ENCODE measurements at regions not wholly inside any gene's neighbourhood (a gene's known extent, or its start where the extent isn't known, plus 50 kb on each side); places are given as distances from the start of the nearest gene placed in this dataset.
A peak's percentile ranks its signal among the peaks of the same experiment; 100 is the strongest.
"Not testable (repeated sequence)": the region's sequence is repeated elsewhere in the genome, so short reads cannot be mapped to it uniquely, and the experiment has no call there.

DNA sequence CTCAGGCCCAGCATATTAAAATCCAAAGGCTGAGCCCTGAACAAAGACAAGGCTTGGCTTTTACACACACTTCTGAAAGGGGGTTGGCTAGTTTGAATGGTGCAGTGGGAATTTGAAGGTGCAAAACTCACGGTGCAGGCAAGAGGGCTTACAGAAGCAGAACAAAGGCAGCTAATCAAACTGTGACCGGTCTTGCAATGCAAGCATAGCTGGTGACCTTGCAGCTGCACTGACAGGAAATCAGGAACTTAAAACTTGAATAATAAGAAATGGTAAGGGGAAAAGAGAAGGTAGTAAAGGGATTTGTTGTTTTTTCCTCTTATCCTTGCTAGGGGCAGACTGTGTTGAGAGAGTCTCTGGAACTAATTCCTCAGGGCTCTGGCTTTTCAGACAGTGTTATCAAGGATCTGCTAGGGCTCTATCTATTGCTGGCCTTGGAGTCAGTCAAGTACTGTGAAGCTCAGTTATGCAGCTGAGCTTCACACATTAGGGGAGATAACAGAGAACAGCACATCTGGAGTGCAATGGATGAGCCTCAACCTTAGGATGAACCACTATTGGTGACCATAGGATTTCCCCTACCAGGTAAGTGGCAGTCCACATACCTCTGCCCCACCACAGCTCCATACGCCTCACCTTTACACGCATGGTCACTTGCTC is 97.6 kb downstream of the PPIAL4G start:
- no peak for DNase-seq

GRCh38 chr1:148383966-148384365 is 99.1 kb downstream of the PPIAL4G start:
- DNase-seq: no peak

GRCh38 chr1:148379697-148380096 is 103.4 kb downstream of the PPIAL4G start:
- no peak for DNase-seq

GRCh38 chr1:148379170-148379500 is 104.0 kb downstream of the PPIAL4G start:
- no peak for DNase-seq

DNA sequence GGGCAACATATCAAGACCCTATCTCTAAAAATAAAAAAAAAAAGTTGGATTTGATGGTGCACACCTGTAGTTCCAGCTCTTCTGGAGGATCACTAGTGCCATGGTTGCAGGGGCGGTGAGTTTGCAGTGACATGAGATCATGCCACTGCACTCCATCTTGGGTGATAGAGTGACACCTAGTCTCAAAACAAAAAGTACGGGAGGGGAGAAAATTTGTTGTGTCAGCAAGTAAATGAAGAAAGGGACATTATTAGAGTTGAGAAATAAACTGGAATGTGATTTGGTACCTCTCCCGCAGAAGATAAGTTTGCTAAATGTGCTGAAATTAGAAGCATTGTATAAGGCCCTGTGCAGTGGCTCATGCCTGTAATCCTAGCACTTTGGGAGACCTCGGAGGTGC is 105.1 kb downstream of the PPIAL4G start:
- DNase-seq: not testable (repeated sequence)

- not testable (repeated sequence) for DNase-seq
These were observed 106.1 kb downstream of the PPIAL4G start for GRCh38 chr1:148377045-148377444.

GRCh38 chr1:148374101-148374500 is 109.0 kb downstream of the PPIAL4G start:
- no peak for DNase-seq

DNA sequence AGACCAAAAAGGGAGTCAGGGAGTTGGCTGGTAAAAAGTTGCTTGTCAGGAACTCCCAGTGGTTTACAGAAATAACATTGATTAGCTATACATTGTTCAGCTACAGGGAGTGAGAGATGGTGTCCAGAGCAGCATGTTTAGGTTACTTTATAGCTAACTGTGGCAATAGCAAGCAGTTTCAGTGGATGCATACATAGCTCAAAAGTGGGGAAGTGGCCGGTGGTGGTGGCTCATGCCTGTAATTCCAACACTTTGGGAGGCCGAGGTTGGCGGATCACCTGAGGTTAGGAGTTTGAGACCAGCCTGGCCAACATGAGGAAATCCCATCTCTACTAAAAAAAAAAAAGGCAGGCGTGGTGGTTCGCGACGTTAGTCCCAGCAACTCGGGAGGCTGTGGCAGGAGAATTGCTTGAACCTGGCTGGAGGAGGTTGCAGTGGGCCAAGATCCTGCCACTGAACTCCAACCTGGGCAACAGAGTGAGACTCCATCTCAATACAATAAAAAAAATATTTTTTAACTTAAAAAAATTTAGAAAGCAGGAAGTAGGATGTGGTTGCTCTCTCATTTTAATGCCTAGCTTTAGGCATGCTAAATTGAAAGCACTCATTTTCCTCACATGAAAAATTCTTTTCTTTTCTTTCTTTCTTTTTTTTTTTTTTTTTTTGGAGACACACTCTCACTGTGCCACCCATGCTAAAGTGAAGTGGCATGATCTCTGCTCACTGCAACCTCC is 109.7 kb downstream of the PPIAL4G start:
- no peak for DNase-seq

DNA sequence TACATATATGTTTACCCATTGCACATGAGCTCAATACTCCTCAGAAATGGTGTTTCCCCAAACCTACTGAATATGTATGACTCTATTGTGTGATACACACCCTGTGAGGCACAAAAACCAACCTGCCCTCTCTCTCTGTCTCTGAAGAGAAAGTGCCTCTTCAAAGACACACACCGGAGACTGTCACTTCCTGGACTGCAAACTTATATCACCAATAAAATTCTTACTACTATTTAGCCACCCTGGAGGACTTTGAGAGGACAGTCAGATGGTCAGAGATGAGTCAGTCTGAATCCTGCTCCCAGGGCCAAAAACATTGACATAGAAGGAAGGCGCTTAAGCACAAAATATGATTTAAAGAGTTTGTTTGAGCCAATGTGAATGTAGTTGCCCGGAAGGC is 110.4 kb downstream of the PPIAL4G start:
- peak; percentile 58 for DNase-seq

DNA sequence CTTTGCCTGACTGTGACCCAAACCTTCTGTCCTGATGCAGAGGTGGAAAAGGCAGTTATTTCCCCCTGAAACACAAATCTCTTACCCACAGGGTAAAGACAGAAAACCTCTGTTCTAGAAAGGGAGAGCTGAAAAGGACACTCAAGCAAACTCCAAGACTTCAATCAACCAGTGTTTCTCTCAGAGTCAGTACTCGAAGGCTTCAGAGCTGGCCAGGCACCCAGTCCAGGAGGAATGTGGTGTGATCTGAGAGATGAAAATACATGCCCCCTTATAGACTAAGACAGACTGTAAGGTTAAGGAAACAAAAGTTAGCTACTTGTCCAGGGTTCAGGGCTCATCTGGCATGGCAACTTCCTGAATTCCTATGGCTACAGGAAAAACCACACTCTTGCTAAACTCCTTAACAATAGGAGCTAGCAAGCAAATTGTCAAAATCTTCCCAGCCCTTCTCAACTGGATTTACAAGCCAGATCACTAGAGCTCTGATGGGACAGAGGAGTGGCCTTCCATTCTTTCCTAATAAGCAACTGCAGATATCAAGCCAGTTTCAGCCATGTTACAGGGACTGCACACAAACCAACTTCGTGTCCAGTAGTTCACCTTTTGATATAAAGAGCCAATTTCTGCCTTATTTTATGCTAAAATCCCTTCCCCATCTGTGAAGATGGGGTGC is 110.9 kb downstream of the PPIAL4G start:
- DNase-seq: not testable (repeated sequence)

DNA sequence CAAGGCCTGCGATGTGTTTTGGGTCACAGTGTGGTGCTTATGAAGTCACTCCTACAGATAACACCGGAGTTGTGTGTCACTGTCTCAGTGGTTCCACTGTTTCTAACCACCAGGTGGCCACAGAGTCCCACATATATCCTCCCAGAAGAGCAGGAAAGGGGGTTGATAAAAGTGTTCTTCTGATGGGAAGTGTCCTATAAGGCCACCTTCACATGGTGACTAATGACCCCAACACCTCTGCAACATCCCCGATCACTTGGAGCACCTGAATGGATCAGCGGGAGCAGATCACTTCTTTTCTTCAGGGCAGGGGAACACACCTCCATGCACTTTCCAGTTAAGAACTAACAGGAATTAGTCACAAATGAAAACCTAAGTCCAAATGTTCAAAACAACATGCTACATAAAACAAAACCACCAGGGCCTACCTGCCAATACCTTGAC is 111.5 kb downstream of the PPIAL4G start:
- peak; percentile 76 for DNase-seq

DNA sequence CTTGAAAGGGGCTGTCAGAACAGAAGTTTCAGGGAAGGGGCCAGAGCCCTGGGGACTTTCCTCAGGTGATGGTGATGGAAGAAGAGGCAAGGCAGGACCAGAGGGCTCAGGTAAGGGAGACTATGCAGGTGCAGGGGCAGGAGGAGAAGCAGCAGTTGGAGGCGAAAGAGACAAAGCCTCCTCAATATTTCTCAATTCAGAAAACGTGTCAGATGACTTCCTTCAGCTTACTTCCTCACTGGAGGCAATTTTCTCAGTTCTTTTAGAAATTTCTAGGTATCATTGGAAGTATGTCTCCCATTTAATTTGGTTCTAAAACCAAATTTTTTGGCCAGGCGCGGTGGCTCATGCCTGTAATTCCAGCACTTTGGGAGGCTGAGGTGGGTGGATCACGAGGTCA is 112.4 kb downstream of the PPIAL4G start:
- not testable (repeated sequence) for DNase-seq

- no peak for DNase-seq
These were observed 115.5 kb downstream of the PPIAL4G start for GRCh38 chr1:148367596-148367995.

DNA sequence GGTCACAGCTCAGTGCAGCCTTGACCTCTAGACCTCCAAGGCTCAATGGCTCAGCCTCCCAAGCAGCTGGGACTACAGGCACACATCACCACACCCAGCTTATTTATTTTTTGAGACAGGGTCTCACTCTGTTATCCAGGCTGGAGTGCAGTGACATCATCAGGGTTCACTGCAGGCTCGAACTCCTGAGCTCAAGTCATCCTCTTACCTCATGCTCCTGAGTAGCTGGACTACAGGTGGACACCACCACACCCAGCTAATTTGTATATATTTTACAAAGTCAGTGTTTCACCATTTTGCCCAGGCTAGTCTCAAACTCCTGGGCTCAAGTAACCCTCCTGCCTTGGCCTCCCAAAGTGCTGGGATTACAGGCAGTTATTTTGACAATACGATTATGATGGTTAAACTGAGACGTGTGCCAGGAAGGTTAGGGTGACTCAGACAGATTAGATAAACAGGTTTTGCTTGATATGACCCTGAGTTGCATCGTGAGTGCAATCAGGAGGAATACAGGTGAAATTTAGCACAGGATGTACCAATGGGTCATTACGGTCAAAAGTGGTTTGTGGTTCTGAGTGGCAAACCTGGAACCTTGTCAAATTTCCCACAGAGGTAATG is 116.9 kb downstream of the PPIAL4G start:
- not testable (repeated sequence) for DNase-seq

DNA sequence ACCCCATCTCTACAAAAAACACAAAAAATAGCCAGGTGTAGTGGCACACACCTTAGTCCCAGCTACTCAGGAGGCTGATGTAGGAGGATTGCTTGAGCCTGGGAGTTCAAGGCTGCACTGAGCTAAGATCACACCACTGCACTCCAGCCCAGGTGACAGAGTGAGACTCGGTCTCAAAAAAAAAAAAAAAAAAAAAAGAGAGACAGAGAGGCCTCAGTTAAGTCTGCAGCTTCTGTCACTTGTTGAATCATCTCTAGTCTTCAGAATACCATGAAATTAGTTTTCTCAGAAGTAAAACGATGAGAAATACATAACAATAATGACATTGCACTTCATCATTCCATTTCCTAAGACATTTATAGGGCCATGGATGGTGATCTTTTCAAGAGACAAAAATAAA is 118.0 kb downstream of the PPIAL4G start:
- DNase-seq: not testable (repeated sequence)

- DNase-seq: not testable (repeated sequence)
These were observed 119.1 kb downstream of the PPIAL4G start for GRCh38 chr1:148363979-148364378.

- no peak for DNase-seq
These were observed 119.7 kb downstream of the PPIAL4G start for GRCh38 chr1:148363439-148363810.

- peak; percentile 75 for DNase-seq
These were observed 120.3 kb downstream of the PPIAL4G start for GRCh38 chr1:148362626-148363438.

- DNase-seq: peak; percentile 70
These were observed 120.9 kb downstream of the PPIAL4G start for GRCh38 chr1:148362216-148362611.

GRCh38 chr1:148361427-148362215 is 121.5 kb downstream of the PPIAL4G start:
- DNase-seq: peak; percentile 56

DNA sequence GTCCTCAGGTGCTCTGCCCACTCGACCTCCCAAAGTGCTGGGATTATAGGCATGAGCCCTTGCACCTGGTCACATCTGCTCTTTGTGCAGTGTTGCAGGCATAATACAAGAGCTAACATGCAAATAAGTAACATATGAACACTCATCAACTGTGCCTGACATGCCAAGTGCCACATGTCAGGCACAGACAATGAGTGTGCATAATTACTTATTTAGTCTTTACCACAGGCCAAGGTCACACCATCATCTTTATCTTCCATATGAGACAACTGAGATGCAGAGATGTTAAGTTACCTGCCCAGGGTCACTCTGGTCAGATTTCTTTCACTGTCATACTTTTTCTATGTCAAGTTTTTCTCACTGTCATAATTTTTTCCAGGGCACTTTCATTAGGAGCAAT is 126.1 kb downstream of the PPIAL4G start:
- DNase-seq: no peak

DNA sequence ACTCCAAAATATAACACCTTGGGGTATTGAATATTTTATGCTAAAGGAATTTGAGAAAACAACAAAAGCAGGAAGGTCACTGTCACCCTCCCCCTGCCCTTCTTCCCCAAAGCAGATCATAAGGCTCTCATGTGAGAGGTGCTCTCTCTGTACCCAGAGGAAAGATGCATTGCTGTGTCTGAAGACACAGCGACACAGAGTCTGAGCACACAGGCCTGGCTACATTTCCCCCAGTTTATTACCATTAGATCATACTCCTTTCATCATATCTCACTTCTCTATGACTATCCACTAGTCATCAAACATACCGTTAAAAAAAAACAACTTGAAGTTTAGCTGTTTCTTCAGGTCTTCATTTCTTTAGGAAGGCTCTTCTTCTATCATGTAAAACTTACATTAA is 127.1 kb downstream of the PPIAL4G start:
- no peak for DNase-seq

Measured in stimulated activated CD4-positive, alpha-beta T cell treated with anti-CD3 and anti-CD28 coated beads, Interleukin-1b, Interleukin-23, amount 100 ng/mL, for 48 hours (primary cell).